ENCODE measurements at regions not wholly inside any gene's neighbourhood (a gene's known extent, or its start where the extent isn't known, plus 50 kb on each side); places are given as distances from the start of the nearest gene placed in this dataset.

- H3K27me3 ChIP-seq (replicated peaks in 1 of 4; ENCODE audit: control insufficient read depth in 3 of 4, extremely low read depth in 1 of 4, insufficient read depth in 3 of 4, low read length in 3 of 4), result no peaks in the 10 kb centered on the region
- H2BK15ac ChIP-seq (ENCODE audit: low read length), result no peak overlapping the region
- no peaks in the 10 kb centered on the region for H3K4me1 ChIP-seq (replicated peaks in 1 of 4; ENCODE audit: control insufficient read depth in 3 of 4, insufficient read depth in 4 of 4, low read length in 3 of 4)
- H3K27ac ChIP-seq (ENCODE audit: low read depth, low read length), result no peak overlapping the region
- no peak overlapping the region for H3K56ac ChIP-seq (replicated peaks; ENCODE audit: insufficient read length, low read depth, low read length)
- H3K23ac ChIP-seq (ENCODE audit: insufficient read length), result no peak overlapping the region
- H2BK12ac ChIP-seq (ENCODE audit: low read depth, low read length), result no peak overlapping the region
- H4K20me1 ChIP-seq (replicated peaks in 1 of 2; ENCODE audit: control insufficient read depth in 1 of 2, insufficient read depth in 2 of 2, low read length in 2 of 2), result no peaks in the 10 kb centered on the region
- no peaks in the 10 kb centered on the region for H3K79me2 ChIP-seq (ENCODE audit: control insufficient read depth in 1 of 2, insufficient read depth in 2 of 2, low read length in 2 of 2)
- no peak overlapping the region for H2BK5ac ChIP-seq (ENCODE audit: low read depth, low read length)
- H4K5ac ChIP-seq (ENCODE audit: insufficient read length, low read depth, low read length), result no peak overlapping the region
- no peak overlapping the region for H3K18ac ChIP-seq (ENCODE audit: extremely low read depth, low read length)
- no peak overlapping the region for H2BK20ac ChIP-seq (ENCODE audit: low read length)
- no peak overlapping the region for H3K9ac ChIP-seq (replicated peaks in 1 of 4; ENCODE audit: extremely low read depth in 1 of 4, low read depth in 3 of 4, low read length in 3 of 4)
- no peak for DNase-seq (ENCODE audit: low read depth in 1 of 2, low spot score in 2 of 2)
- no peak overlapping the region for H4K8ac ChIP-seq (ENCODE audit: extremely low read depth, insufficient read depth, low read length)
- no peak overlapping the region for H3K4me2 ChIP-seq (ENCODE audit: insufficient read depth in 1 of 2, low read depth in 2 of 2, low read length in 2 of 2)
- no peak for FAIRE-seq
- H3K4ac ChIP-seq (replicated peaks; ENCODE audit: insufficient read length, low read depth, low read length), result no peak overlapping the region
- ChIA-PET CTCF (ENCODE audit: partially characterized antibody) (interaction anchor here (0.9 kb wide), 1 partner anchor 13 kb away, joined by 3 read pairs; no protein-coding TSS in a partner anchor), POLR2A (ENCODE audit: partially characterized antibody) (no interaction called here)
- no peak overlapping the region for H2AFZ ChIP-seq (ENCODE audit: low read length)
- no peak overlapping the region for H2AK5ac ChIP-seq (ENCODE audit: low read depth, low read length)
- H3K9me3 ChIP-seq (ENCODE audit: insufficient read depth in 2 of 2, low read depth in 1 of 2, low read length in 1 of 2), result peaks cover 2 to 6% of the 10 kb centered on the region in 2 experiments; a peak in 2 of 4 replicates
- H4K91ac ChIP-seq (replicated peaks; ENCODE audit: insufficient read length, low read length), result no peak overlapping the region
- no peak overlapping the region for H3K14ac ChIP-seq (ENCODE audit: insufficient read length)
- no peak overlapping the region for H2BK120ac ChIP-seq (replicated peaks; ENCODE audit: low read depth, low read length)
- H3K79me1 ChIP-seq (ENCODE audit: low read depth, low read length), result no peaks in the 10 kb centered on the region
- no peak overlapping the region for H3K4me3 ChIP-seq (ENCODE audit: extremely low read depth in 1 of 4, insufficient read depth in 2 of 4, low read depth in 3 of 4, low read length in 4 of 4)
- H3K36me3 ChIP-seq (ENCODE audit: control insufficient read depth in 2 of 4, insufficient read depth in 4 of 4, low read length in 3 of 4), result no peaks in the 10 kb centered on the region
- WGBS, 2 experiments (ENCODE audit: extremely low coverage in 1 of 2, insufficient coverage in 1 of 2, insufficient read length in 1 of 2, insufficient replicate concordance in 2 of 2, low coverage in 1 of 2, low lambda C conversion rate in 2 of 2, missing lambda C conversion rate in 1 of 2), result 87% methylated on average over 5 of the region's 5 CpGs; no CpG with 5 or more reads in 1 of the 2 experiments
- H3K23me2 ChIP-seq (ENCODE audit: low read depth, low read length), result no peaks in the 10 kb centered on the region
- TF ChIP-seq HDAC2 (IDR thresholded peaks at IDR 0.05; ENCODE audit: borderline replicate concordance in 1 of 2, low read depth in 2 of 2, low read length in 2 of 2) (no peak), RAD21 (IDR thresholded peaks at IDR 0.05 in 1 of 2, conservative IDR thresholded peaks at IDR 0.05 in 1 of 2; ENCODE audit: low read depth in 2 of 2, low read length in 2 of 2) (no peak), JUND (IDR thresholded peaks at IDR 0.05; ENCODE audit: low read length) (no peak), KDM1A (IDR thresholded peaks at IDR 0.05; ENCODE audit: borderline replicate concordance, low read length) (no peak), SIX5 (IDR thresholded peaks at IDR 0.05; ENCODE audit: low read depth, low read length) (no peak), SIRT6 (IDR thresholded peaks at IDR 0.05; ENCODE audit: low read length) (no peak), GABPA (IDR thresholded peaks at IDR 0.05; ENCODE audit: borderline replicate concordance, insufficient read depth, low read length) (no peak), PHF8 (conservative IDR thresholded peaks at IDR 0.05; ENCODE audit: low read depth, low read length) (no peak), POLR2AphosphoS5 (IDR thresholded peaks at IDR 0.05; ENCODE audit: low read depth, low read length) (no peak), TEAD4 (IDR thresholded peaks at IDR 0.05; ENCODE audit: low read depth, low read length) (no peak), CBX8 (IDR thresholded peaks at IDR 0.05; ENCODE audit: borderline replicate concordance, low read depth, low read length) (no peak)
- TF ChIP-seq, protein P1, sequence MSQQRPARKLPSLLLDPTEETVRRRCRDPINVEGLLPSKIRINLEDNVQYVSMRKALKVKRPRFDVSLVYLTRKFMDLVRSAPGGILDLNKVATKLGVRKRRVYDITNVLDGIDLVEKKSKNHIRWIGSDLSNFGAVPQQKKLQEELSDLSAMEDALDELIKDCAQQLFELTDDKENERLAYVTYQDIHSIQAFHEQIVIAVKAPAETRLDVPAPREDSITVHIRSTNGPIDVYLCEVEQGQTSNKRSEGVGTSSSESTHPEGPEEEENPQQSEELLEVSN (IDR thresholded peaks at IDR 0.05), result no peak
These were observed 310.3 kb upstream of the ISL1 start for GRCh38 chr5:51072937-51073336.

Data from H1 (cell line).